SK-N-SH (cell line): ENCODE measurements at regions not wholly inside any gene's neighbourhood (a gene's known extent, or its start where the extent isn't known, plus 50 kb on each side); places are given as distances from the start of the nearest gene placed in this dataset.

Source experiments
- CTCF ChIP-seq: fragments of 200-600 bp; sonication (generic); IDR thresholded peaks from 2 replicates; pipeline ENCODE4 v1.6.1; 2017; ENCODE audit warnings: antibody characterized with exemption, mild to moderate bottlenecking, moderate library complexity
- POLR2AphosphoS5 ChIP-seq: IDR thresholded peaks from 2 replicates; pipeline ENCODE4 v1.6.1; 2012; ENCODE audit warnings: low read depth, low read length
- RAD21 ChIP-seq: IDR thresholded peaks from 2 replicates; pipeline ENCODE4 v1.6.1; 2012; ENCODE audit warnings: mild to moderate bottlenecking, low read length
- REST ChIP-seq: IDR thresholded peaks from 2 replicates; pipeline ENCODE4 v1.6.1; 2012; ENCODE audit warnings: mild to moderate bottlenecking, low read depth, low read length, moderate library complexity
- TCF12 ChIP-seq: IDR thresholded peaks from 2 replicates; pipeline ENCODE4 v1.4.0; 2012

DNA sequence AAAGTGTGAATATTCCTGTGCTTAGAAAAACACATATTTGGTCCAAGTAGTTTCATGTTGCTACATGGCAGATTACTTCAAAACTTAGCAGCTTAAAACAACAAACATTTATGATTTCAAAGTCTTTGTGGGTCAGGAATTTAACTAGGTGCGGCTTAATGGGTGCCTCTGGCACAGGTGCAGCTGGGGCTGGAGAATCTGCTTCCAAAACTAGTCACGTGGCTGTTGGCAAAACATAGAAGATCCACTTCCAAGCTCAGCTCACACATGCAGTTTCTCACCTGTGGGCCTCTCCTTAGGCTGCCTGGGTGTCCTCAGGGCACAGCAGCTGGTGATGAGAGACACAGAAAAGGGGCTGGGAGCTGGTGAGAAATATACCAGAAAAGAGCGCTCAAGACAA lies 263.4 kb downstream of the TTLL7 start:
- TF ChIP-seq RAD21 = no peak
- no peak for TF ChIP-seq CTCF
- TF ChIP-seq TCF12 = no peak
- TF ChIP-seq REST = no peak
- no peak for TF ChIP-seq POLR2AphosphoS5
